ENCODE measurements at regions not wholly inside any gene's neighbourhood (a gene's known extent, or its start where the extent isn't known, plus 50 kb on each side); places are given as distances from the start of the nearest gene placed in this dataset.

DNA sequence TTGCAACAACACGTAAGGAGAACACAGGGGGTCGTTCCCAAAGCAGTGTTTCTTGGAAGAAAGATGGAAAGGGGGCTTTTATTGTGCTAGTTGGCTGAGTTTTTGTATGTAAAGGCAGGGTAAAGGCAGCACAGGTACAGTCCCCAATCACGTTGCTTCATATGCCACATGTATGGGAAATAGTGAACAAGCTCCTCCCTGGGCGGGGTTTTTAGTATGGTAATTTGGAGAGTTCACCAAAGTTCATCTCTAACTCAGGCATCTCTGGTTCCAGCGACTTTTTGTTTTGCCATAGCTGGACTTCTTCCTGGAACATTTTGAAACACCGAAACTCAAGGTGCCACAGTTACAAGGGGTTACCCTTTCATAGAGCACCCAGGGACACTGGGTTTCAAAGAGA is 133.9 kb downstream of the CAAP1 start:
- Histone ChIP-seq H3K4me1 (ENCODE audit: control insufficient read depth, insufficient read depth, low read length) (no peaks in the 10 kb centered on the region), H3K4me3 (ENCODE audit: low read depth in 2 of 2, low read length in 2 of 2) (no peak overlapping the region), H3K9me3 (ENCODE audit: control insufficient read depth, insufficient read depth, low read depth, low read length) (no peaks in the 10 kb centered on the region), H3K27ac (ENCODE audit: low read length) (no peak overlapping the region), H3K36me3 (ENCODE audit: control insufficient read depth, insufficient read depth, low read length) (no peaks in the 10 kb centered on the region), H3K27me3 (ENCODE audit: control insufficient read depth, insufficient read depth, low read length) (no peaks in the 10 kb centered on the region)
- POLR2A ChIA-PET = no interaction called here
- no TSS peak for BruUV-seq (replicated peaks)
- ATAC-seq (no peak), DNase-seq (ENCODE audit: low read depth, low spot score) (no peak)
- intact Hi-C loops (cut with micrococcal nuclease; ENCODE audit: unreplicated experiment) = no loop called here
- TF ChIP-seq TCF7L2 (IDR thresholded peaks at IDR 0.05; ENCODE audit: low read depth, low read length) (no peak), POLR2AphosphoS5 (IDR thresholded peaks at IDR 0.05; ENCODE audit: low read depth, low read length) (no peak), SIN3A (IDR thresholded peaks at IDR 0.05; ENCODE audit: borderline replicate concordance, insufficient read depth, low read depth, low read length) (no peak)
- TF ChIP-seq, protein P1, sequence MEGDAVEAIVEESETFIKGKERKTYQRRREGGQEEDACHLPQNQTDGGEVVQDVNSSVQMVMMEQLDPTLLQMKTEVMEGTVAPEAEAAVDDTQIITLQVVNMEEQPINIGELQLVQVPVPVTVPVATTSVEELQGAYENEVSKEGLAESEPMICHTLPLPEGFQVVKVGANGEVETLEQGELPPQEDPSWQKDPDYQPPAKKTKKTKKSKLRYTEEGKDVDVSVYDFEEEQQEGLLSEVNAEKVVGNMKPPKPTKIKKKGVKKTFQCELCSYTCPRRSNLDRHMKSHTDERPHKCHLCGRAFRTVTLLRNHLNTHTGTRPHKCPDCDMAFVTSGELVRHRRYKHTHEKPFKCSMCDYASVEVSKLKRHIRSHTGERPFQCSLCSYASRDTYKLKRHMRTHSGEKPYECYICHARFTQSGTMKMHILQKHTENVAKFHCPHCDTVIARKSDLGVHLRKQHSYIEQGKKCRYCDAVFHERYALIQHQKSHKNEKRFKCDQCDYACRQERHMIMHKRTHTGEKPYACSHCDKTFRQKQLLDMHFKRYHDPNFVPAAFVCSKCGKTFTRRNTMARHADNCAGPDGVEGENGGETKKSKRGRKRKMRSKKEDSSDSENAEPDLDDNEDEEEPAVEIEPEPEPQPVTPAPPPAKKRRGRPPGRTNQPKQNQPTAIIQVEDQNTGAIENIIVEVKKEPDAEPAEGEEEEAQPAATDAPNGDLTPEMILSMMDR (IDR thresholded peaks at IDR 0.05) = no peak
- TF ChIP-seq, protein P2, sequence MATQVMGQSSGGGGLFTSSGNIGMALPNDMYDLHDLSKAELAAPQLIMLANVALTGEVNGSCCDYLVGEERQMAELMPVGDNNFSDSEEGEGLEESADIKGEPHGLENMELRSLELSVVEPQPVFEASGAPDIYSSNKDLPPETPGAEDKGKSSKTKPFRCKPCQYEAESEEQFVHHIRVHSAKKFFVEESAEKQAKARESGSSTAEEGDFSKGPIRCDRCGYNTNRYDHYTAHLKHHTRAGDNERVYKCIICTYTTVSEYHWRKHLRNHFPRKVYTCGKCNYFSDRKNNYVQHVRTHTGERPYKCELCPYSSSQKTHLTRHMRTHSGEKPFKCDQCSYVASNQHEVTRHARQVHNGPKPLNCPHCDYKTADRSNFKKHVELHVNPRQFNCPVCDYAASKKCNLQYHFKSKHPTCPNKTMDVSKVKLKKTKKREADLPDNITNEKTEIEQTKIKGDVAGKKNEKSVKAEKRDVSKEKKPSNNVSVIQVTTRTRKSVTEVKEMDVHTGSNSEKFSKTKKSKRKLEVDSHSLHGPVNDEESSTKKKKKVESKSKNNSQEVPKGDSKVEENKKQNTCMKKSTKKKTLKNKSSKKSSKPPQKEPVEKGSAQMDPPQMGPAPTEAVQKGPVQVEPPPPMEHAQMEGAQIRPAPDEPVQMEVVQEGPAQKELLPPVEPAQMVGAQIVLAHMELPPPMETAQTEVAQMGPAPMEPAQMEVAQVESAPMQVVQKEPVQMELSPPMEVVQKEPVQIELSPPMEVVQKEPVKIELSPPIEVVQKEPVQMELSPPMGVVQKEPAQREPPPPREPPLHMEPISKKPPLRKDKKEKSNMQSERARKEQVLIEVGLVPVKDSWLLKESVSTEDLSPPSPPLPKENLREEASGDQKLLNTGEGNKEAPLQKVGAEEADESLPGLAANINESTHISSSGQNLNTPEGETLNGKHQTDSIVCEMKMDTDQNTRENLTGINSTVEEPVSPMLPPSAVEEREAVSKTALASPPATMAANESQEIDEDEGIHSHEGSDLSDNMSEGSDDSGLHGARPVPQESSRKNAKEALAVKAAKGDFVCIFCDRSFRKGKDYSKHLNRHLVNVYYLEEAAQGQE (IDR thresholded peaks at IDR 0.05; ENCODE audit: insufficient read depth in 1 of 2, low read depth in 2 of 2, low read length in 1 of 2) = no peak
- in situ Hi-C loops (cut with HindIII; ENCODE audit: low pct_unique_long_range_greater_than_20kb, low sequenced_read_pairs) = no loop called here
- CTCF ChIA-PET = no interaction called here

DNA sequence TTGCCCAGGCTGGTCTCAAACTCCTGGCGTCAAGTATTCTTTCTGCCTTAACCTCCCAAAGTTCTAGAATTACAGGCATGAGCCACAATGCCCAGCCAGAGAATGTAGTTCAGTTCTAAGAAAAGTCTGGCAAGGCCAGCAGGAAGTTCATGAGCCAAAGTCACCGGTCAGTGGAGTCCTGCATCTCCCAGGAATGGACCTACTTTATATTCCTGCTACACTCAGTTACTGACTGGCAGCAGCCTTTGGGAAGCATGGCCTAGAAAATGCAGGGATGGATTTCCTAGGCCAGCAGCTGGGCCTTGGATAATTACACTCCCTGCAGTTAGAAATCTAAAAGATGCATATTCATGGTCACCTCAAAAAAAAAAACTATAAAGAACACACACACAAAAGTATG is 135.7 kb downstream of the CAAP1 start:
- Histone ChIP-seq H3K4me3 (ENCODE audit: low read depth in 2 of 2, low read length in 2 of 2) (no peak overlapping the region), H3K27ac (ENCODE audit: low read length) (no peak overlapping the region), H3K9me3 (ENCODE audit: control insufficient read depth, insufficient read depth, low read depth, low read length) (no peaks in the 10 kb centered on the region), H3K36me3 (ENCODE audit: control insufficient read depth, insufficient read depth, low read length) (no peaks in the 10 kb centered on the region), H3K27me3 (ENCODE audit: control insufficient read depth, insufficient read depth, low read length) (no peaks in the 10 kb centered on the region), H3K4me1 (ENCODE audit: control insufficient read depth, insufficient read depth, low read length) (no peaks in the 10 kb centered on the region)
- ATAC-seq (no peak), DNase-seq (ENCODE audit: low read depth, low spot score) (no peak)
- in situ Hi-C loops (cut with HindIII; ENCODE audit: low pct_unique_long_range_greater_than_20kb, low sequenced_read_pairs) (no loop called here), intact Hi-C loops (cut with micrococcal nuclease; ENCODE audit: unreplicated experiment) (no loop called here)
- POLR2A ChIA-PET = no interaction called here
- CTCF ChIA-PET = no interaction called here
- no TSS peak for BruUV-seq (replicated peaks)
- TF ChIP-seq TCF7L2 (IDR thresholded peaks at IDR 0.05; ENCODE audit: low read depth, low read length) = no peak
- TF ChIP-seq, protein P2 (IDR thresholded peaks at IDR 0.05; ENCODE audit: insufficient read depth in 1 of 2, low read depth in 2 of 2, low read length in 1 of 2) = no peak
- no peak for TF ChIP-seq SIN3A (IDR thresholded peaks at IDR 0.05; ENCODE audit: borderline replicate concordance, insufficient read depth, low read depth, low read length)
- TF ChIP-seq POLR2AphosphoS5 (IDR thresholded peaks at IDR 0.05; ENCODE audit: low read depth, low read length) = no peak
- TF ChIP-seq, protein P1 (IDR thresholded peaks at IDR 0.05) = no peak
